IPS-11a (cell line): ENCODE measurements at regions not wholly inside any gene's neighbourhood (a gene's known extent, or its start where the extent isn't known, plus 50 kb on each side); places are given as distances from the start of the nearest gene placed in this dataset.
"Not testable (repeated sequence)": the region's sequence is repeated elsewhere in the genome, so short reads cannot be mapped to it uniquely, and the experiment has no call there.

Experiments
- H3K4me3 ChIP-seq: one replicate; pipeline ENCODE4 v1.5.1; 2013; ENCODE audit warnings: low read depth, low read length, control low read depth

DNA sequence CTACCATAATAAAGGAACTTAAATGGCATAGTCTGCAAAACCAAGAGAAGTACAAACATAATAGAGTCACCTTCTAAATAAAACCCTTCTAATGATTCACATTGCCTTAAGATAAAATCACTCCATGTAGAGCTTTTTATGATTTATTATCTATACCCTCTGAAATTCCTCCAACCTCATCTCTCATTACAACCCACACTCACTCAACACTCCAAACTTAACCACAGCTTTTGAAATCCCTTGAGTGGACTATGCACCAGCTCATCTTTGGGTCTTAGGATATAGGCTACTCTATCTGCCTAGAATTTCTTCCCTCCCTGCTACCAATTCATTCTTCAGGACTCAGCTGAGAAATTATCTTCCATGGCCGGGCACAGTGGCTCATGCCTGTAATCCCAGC, 122.5 kb downstream of the CETN3 start:
- no peak overlapping the region for H3K4me3 ChIP-seq

DNA sequence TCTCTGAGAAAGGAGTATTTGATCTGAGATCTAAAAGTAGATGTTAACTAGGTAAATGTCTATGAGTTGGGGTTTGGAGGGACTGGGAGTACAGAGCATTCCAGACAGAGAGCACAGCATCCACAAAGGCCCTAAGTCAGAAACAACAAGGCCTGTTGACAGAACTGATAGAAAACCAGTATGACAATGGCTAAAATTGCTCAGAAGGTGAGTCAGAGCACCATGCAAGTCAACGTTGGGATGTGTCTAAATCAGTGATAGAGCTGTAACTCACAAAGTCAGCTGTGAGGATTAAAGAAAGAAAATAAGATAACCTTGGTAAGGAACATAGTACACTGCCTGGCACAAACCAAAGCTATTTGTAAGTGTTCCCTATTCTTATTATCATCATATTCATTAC, 124.0 kb downstream of the CETN3 start:
- H3K4me3 ChIP-seq = no peak overlapping the region

DNA sequence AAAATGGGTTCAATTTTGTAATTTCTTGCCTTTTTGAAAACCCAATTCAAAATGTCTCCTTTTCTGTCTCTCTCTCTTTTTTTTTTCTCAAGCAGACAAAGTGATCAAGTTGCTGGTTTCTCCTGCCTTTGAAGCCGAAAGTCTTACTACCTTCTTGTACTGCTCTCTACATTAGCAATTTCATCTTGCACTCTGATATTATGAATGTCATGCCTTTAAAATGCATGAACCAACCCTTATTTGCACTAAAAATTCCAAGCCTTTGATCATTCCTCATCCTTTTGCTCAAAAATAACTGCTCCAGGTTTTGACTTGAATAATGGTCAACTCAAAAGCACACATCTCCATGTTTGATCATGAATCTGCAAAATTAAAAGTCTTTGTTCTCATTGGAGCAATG, 125.2 kb downstream of the CETN3 start:
- no peak overlapping the region for H3K4me3 ChIP-seq

DNA sequence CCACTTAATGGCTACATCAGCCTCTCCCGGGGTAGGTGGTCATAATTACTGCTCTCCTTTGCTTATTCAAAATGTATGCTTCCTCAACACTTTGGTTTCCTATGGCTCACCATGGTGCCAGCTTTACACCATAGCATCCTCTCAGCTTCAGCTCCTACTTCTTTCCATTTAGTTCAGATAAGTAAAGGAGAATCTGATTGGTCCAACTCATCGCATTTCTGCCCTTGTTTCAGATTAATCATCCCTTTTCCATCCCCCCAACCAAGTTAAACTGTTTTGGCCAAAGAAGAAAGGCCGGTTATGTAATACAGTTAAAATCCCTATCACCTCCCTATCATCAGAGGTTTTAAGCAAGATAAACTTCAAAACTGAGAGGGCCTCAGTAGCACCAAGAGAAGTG, 130.5 kb downstream of the CETN3 start:
- no peak overlapping the region for H3K4me3 ChIP-seq

DNA sequence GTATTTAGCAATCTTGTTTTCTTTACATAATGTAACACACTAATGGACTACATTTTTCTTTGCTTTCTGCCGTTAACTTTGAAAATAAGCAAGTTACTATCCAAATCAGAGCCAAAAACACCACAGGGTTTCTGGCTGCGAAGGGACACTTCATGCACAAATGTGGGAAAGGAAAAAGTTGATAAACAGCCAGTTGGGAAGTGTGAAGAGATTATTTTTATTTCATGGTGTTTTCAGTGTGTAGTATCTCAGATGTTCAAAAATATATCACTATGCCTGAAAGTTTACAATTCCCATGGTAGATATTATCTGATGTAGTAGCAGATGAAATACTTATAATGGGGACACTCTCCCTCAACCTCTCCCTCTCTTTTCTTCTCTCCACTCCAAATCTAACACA, 135.3 kb downstream of the CETN3 start:
- no peak overlapping the region for H3K4me3 ChIP-seq

DNA sequence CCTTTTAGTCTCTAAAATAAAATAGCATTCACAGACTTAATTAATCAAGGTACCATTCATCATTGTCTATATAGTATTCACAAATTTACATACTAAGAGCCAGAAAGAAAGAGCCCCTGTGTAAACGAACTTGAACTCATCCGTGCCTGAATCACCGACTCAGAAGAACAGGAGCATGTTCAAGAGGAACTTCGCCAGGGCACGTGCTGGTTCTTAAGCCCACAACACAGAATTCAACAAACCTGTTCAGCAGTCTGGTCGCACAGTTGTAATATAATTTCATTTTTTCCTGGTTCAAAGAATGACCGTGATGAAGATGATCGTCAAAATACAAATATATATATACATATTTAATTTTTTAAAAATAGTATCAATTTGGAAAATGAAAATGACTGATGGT, 141.9 kb downstream of the CETN3 start:
- no peak overlapping the region for H3K4me3 ChIP-seq

DNA sequence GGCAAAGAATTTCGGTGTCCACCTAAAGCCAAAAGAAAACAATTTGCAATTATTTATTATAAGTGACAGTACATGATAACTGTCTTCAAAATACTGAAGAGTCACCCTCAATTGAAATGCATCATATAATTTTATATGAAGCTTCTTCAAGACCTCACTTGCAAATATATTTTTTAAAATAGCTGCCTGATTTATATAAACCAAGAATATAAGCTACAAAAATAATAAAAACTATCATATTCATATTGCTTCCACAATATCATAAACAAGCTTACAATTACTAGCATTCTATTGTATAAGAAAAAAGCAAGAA, 144.1 kb downstream of the CETN3 start:
- H3K4me3 ChIP-seq = no peak overlapping the region

DNA sequence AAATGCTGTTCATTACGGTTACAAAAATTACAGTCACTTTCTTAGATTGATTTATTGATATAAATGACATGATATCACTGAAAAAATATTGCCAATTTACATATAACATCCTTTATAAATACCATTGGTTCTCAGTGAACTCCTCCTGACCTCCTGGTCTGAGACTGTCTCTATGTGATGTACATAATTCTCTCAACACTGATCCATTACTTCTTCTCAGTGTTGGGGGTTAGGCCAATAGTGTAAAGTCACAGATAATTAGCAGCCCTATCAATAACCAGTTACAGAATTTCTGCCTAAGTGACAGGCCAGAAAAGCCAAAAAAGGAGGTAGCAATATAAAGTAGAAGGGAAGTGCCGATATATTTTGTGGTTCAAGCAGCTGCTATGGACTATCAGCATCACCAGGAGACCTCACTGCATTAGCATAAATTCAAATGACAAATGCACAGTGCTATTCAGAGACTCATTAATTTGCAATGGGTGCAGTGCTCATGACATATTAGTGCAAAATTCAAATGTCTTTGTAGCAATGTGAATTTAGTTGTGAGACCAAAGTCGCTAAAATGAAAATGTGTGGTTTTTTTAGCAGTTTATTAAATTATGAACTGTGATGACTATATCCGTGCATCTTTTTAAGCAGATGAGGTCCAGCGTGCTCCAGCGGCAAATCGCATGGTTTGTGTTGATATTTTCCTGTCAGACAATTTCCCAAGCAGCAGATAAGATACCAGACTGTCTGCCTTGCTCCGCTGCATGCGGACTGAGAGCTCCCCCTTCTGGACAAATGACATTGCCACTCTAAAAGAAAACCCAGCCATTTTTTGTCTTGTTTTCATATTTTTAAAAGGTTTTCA, 144.6 kb downstream of the CETN3 start:
- no peak overlapping the region for H3K4me3 ChIP-seq

DNA sequence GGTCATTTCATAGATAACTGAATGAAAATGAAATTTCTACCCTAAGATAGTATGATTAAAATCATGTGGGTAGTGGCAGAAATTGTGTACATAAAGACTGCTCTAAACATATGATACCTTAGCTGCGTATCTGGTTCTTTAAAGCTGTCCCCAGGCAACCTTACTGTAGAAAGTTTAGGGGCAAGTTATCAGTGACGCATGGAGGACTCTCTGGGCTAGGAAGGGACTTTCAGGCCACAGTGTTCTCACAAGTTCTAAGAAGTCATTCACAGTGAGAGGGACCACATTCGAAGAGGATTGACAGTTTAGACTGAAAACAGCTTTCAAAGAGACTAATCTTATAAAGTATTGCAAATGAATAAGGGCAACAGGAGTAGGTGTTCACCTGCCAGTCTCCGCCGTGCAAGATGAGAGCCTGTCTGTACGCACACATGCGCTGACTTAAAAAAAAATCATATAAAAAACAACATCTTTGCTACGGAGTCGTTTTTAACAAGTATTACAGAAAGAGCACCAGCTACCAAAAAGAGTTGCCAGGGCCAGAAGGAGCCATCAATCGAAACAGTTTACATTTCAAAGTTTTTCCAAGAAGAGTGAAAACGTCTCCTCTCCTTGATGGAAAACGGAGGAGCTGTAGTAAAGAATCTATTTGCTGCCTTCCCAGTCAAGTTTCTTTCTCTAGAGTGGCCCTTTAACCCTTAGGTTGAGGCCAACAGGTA, 146.3 kb downstream of the CETN3 start:
- H3K4me3 ChIP-seq = no peak overlapping the region

DNA sequence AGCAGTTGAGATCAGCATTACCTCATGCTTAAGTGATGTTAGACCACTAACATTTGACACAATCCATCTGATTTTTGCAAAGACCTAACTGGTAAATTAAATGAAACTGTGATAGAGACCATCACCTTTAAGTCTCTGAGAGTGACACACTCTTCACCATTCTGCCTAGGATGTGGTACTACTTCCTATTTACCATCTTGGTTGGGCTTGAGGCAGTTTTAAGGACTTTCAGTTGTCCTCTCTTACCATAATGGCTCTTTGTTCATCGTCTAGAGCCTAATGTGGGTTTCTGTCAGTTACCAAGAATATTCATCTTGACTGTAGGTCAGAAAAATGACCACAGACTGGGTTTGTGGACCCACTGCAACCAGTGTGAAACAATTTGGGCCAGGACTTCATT, 158.1 kb downstream of the CETN3 start:
- H3K4me3 ChIP-seq = no peak overlapping the region

DNA sequence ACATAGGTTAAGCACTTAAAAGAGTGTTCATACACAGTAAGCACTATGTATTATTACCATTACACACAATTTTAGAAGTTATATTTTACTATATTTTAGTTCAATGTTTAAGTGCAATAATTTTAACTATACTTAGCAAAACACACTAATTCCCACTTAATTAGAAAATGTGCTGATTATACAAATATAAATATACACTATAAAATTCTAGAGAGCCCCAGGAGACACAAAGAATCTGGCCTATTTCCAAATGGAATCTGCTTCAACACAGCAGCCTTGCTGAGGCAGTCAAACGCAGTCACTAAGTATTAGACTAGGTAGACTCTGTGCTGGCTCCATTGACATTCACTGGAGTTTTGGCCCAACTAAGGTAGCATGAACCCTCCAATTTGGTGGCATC, 160.9 kb downstream of the CETN3 start:
- H3K4me3 ChIP-seq = no peak overlapping the region

DNA sequence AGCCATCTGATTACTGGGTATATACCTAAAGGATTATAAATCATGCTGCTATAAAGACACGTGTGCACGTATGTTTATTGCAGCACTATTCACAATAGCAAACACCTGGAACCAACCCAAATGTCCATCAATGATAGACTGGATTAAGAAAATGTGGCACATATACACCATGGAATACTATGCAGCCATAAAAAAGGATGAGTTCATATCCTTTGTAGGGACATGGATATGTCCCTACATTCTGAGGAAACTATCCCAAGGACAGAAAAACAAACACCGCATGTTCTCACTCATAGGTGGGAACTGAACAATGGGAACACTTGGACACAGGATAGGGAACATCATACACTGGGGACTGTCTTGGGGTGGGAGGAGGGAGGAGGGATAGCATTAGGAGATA, 165.7 kb downstream of the CETN3 start:
- not testable (repeated sequence) for H3K4me3 ChIP-seq

DNA sequence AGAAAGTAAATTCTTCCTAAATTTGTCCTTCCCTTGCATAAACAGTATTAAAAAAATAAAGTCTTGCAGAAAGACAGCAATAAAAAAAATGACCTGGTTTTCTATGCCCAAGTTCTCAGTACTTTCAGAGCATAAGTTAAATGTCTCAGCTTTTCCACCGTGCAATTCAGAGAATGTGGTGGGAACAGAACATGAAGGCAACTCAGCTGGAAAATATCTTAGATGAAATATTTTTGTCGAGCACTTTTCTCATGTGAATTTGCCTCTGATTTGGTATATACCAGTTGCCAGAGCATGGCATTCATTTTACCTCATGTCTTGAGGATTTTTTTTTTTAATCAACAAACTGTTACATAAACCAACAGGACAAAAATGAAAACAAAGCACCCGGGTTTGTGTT, 176.1 kb downstream of the CETN3 start:
- no peak overlapping the region for H3K4me3 ChIP-seq

DNA sequence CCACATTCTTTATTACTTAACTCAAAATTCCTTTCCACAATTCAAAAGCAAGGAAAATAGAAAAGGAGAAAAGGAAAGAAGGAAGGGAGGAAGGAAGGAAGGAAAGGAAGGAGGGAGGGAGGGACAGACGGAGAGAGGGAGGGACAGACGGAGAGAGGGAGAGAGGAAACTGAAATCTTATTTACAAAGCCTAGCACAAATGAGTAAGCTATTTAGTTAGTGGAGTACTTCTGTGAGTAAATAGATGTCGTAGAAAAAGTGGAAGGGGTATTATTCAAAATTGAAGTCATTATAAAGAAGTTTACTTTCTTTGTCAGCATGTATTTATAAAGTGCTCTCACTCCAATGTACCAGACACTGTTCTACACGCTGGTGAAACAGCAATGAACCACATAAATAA, 177.9 kb downstream of the CETN3 start:
- H3K4me3 ChIP-seq = no peak overlapping the region

DNA sequence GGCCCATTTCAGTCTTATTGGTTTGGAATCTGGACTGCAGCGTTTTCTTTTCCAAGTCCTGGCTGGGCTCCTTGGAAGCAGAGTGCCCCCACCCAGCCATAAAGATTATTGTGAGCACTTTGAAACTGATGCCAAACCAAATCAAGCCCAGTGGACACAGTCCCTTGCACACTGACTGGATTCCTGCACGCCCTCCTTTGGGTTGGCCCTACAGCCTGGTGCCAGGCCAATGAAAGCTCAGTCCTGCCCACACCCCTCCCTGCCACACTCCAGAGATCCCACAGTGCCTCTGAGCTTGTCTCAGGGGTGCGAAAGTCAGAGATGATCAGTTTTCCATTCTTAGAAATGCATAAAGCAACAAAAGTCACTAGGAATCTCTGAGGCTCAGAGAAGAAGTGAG, 181.9 kb downstream of the CETN3 start:
- no peak overlapping the region for H3K4me3 ChIP-seq

DNA sequence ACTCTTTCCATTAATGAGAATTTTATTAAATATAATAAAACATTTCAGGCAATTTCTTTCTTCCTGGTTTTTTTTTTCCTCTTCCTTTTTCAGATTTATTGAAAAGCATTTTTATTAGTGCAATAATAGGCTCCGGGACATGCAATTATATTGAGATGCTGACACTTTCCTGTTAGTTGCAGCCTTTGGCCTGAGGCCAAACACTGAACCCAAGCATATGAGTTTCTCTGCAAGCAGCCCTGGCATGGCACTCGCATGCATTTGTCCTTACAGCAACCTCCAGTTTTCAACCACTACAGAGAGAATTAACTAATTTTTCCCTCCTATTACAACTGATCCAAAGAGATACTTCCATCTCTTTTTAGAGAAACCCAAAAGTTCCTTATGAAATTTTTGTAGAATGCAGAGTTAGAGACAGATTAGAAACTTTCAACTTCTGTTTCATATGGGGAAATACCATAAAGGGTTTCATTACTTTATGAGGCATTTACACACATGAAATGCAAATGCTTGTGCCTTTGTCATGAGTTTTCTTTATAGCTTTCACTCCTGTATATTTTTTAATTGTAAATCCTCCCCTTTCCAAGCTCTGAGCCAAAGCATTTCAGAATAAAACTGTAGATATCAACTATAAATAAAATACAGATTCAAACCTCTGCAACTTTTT, 183.0 kb downstream of the CETN3 start:
- H3K4me3 ChIP-seq = no peak overlapping the region

DNA sequence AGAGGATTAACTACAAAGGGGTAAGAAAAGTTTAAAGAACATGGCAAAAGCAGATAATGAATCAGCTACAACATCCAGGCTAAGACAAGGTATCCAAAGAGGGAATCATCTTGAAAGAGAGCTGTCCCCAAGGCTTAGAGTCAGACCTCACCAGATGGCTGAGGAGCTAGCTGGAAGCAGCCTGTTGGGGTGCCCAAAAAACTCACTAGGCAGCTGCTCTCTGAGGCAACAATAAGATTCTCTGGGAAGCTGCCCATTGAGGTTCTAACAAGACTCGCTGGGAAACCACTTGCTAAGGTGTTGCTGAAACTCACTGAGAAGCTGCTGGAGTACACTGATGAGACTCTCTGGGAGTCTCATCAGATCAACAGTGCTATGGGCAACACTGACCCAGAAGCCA, 185.2 kb downstream of the CETN3 start:
- no peak overlapping the region for H3K4me3 ChIP-seq

DNA sequence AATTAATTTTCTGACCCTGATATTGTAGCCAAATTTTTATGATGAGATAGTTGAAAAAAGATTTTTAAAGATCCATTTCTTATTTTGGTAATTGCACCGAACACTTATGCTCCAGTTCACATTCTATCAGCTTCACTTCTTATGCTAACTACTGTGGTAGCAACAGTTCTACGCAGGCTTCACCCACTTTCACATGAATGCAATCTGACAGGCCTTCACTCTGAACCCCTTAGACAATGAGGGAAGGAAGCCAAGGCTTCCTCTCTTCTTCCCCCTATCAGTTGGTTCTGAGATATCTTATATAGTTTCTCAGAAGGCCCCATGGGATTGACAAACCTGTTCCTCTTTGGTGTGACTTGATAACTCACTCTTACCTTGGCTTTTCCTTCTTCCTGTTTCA, 185.8 kb downstream of the CETN3 start:
- no peak overlapping the region for H3K4me3 ChIP-seq

DNA sequence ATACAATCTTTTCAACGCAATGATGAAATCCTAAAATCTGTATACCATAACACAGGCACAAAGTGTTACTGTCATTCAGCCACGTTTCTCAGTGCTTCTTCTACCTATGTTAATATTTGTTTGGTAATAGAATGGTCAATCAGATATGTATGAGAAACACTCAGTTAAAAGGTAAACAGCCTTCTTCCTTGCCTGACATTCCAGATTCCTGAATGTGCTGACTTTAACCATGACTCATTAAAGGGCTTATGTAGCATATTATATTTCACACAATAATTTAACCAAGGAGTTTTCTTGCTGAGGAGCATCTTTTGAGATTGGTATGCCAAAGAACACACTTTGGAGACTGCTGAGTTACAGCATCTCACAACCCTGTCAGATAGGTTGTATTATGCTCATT, 187.6 kb downstream of the CETN3 start:
- no peak overlapping the region for H3K4me3 ChIP-seq

DNA sequence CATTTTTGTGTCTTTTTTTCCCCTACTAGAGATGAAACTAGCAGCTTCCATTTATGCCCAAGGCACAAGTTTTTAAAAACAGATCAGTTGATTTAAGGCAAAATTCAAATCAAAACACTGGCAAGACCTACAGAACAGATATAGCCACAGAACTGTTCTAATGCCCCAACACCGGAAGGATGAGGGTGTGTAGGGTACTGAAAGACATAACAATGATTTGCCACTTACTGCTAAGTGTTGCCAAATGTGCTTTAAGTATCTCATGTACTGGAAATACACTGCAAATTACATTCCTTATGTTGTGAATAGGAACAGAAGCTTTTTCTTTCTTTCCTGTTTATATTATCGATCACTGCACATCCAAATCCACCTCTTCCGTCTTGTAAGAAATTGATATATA, 189.0 kb downstream of the CETN3 start:
- H3K4me3 ChIP-seq = no peak overlapping the region

DNA sequence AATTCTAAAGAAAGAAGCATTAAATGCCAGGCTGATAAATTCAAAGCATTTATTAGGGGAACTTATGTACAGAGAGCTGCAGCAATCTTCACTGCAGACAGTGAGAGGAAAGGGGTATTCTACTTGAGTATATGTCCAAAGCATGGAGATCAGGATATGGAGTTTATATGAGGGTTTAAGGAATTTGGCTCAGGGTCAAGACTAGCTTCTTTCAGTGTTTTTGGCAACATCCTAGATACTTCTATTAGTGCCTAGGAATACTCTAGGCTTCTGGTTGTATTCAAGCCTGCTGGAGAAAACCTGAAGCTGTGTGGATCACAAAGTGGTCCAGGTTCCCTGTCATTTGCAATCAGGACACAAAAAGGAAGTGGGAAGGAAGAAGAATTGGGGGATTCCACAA, 194.6 kb downstream of the CETN3 start:
- H3K4me3 ChIP-seq = no peak overlapping the region

DNA sequence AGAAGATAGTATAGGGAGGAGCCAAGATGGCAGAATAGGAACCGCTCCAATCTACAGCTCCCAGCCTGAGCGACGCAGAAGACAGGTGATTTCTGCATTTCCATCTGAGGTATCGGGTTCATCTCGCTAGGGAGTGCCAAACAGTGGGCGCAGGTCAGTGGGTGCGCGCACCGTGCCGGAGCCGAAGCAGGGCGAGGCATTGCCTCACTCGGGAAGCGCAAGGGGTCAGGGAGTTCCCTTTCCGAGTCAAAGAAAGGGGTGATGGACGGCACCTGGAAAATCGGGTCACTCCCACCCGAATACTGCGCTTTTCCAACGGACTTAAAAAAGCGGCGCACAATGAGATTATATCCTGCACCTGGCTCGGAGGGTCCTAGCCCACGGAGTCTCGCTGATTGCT, 201.2 kb downstream of the CETN3 start:
- H3K4me3 ChIP-seq = peak overlapping the region; percentile 33
